Testis (tissue), 2 donors: ENCODE measurements at regions not wholly inside any gene's neighbourhood (a gene's known extent, or its start where the extent isn't known, plus 50 kb on each side); places are given as distances from the start of the nearest gene placed in this dataset.

Source experiments
- DNase-seq: peaks from one replicate; pipeline ENCODE4 v3.0.0-alpha.2; 2019
- H3K27ac ChIP-seq, 2 donors: fragments of 200-600 bp; sonication (generic); one replicate each; pipeline ENCODE4 v1.5.1; 2019
- H3K27me3 ChIP-seq: fragments of 200-600 bp; sonication (generic); one replicate; pipeline ENCODE4 v1.5.1; 2019
- H3K36me3 ChIP-seq: fragments of 200-600 bp; sonication (generic); one replicate; pipeline ENCODE4 v1.5.1; 2017; ENCODE audit warnings: low read depth; ENCODE audit errors: missing control alignments
- H3K4me1 ChIP-seq: fragments of 200-600 bp; sonication (generic); one replicate; pipeline ENCODE4 v1.5.1; 2019
- H3K4me3 ChIP-seq, 2 donors: fragments of 200-600 bp; sonication (generic); one replicate each; pipeline ENCODE4 v1.5.1; 2017 to 2019
- H3K9me3 ChIP-seq: fragments of 200-600 bp; sonication (generic); one replicate; pipeline ENCODE4 v1.5.1; 2017
- POLR2A ChIP-seq: fragments of 450-650 bp; IDR thresholded peaks from one replicate; pipeline ENCODE4 v1.6.1; 2017; ENCODE audit warnings: antibody characterized with exemption, mild to moderate bottlenecking, moderate library complexity
- WGBS, 2 donors: methylation state at CpG; one replicate each; pipeline ENCODE4 v1.1.5; 2018; 5-methylcytosine and 5-hydroxymethylcytosine counted together
- intact Hi-C: fragments of 100-400 bp; cut with DNase I; formaldehyde crosslinking; loops from one replicate; pipeline ENCODE4 v1.15.1; 2023; ENCODE audit warnings: low total_unique reads
- TF ChIP-seq, protein P1 (sequence below), 3 experiments: fragments of 450-650 bp in 2 of 3; fragments of 200-600 bp in 1 of 3; sonication (generic) in 1 of 3; IDR thresholded peaks; one replicate each; pipeline ENCODE4 v1.5.1; 2016 to 2019; ENCODE audit warnings: antibody characterized with exemption in 3 of 3, mild to moderate bottlenecking in 2 of 3, moderate library complexity in 1 of 3

DNA sequence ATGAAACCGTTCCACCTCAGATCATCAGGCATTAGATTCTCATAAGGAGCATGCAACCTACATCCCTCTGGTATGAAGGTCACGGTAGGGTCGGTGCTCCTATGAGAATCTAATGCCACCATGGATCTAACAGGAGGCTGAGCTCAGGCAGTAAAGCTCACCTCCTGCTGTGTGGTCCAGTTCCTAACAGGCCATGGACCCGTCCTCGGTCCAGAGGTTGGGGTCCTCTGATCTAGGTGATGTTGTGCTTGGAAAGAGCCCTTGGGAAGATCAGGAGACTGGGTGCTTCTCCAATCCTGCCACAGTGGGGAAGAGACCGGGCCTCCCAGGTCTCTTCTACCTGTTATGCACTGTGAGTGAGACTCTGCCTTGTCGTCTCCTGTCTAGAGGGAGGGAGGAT lies 104.6 kb downstream of the ACKR3 start:
- intact Hi-C loops: no loop called here
- TF ChIP-seq POLR2A: no peak
- TF ChIP-seq, protein P1, sequence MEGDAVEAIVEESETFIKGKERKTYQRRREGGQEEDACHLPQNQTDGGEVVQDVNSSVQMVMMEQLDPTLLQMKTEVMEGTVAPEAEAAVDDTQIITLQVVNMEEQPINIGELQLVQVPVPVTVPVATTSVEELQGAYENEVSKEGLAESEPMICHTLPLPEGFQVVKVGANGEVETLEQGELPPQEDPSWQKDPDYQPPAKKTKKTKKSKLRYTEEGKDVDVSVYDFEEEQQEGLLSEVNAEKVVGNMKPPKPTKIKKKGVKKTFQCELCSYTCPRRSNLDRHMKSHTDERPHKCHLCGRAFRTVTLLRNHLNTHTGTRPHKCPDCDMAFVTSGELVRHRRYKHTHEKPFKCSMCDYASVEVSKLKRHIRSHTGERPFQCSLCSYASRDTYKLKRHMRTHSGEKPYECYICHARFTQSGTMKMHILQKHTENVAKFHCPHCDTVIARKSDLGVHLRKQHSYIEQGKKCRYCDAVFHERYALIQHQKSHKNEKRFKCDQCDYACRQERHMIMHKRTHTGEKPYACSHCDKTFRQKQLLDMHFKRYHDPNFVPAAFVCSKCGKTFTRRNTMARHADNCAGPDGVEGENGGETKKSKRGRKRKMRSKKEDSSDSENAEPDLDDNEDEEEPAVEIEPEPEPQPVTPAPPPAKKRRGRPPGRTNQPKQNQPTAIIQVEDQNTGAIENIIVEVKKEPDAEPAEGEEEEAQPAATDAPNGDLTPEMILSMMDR (IDR thresholded peaks at IDR 0.05): no peak
- H3K4me3 ChIP-seq: no peak overlapping the region
- no peak for DNase-seq
- H3K9me3 ChIP-seq: no peaks in the 10 kb centered on the region
- WGBS, 2 donors: 93 to 98% methylated on average over 5 to 7 of the region's 7 CpGs
- H3K4me1 ChIP-seq: no peaks in the 10 kb centered on the region
- H3K27ac ChIP-seq: no peak overlapping the region
- no peaks in the 10 kb centered on the region for H3K27me3 ChIP-seq
- no peaks in the 10 kb centered on the region for H3K36me3 ChIP-seq

DNA sequence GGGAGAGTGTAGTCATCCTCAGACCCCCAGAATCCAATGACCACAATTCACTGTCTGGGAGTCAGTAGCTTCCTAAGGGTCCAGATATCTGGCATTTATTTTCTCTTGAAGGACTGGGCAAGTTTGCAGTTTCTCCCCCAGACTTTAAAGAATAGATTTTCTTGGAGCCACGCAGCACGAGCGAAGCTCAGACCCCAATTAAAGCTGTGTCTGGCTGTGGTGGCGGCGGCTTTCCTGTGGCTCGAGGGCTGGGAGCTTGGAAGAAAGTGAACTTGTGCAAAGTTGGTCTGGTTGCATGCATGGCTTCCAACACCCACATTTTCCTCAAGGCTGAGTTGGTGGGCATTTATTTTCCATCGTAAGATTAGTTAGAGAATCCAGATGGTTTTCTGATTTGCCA lies 105.0 kb downstream of the ACKR3 start:
- H3K27ac ChIP-seq: no peak overlapping the region
- H3K27me3 ChIP-seq: no peaks in the 10 kb centered on the region
- no peaks in the 10 kb centered on the region for H3K36me3 ChIP-seq
- 72 to 73% methylated on average over 7 of the region's 7 CpGs for WGBS, 2 donors
- no peak for TF ChIP-seq POLR2A
- TF ChIP-seq, protein P1 (IDR thresholded peaks at IDR 0.05): no peak
- no peaks in the 10 kb centered on the region for H3K4me1 ChIP-seq
- intact Hi-C loops: no loop called here
- no peaks in the 10 kb centered on the region for H3K9me3 ChIP-seq
- DNase-seq: no peak
- no peak overlapping the region for H3K4me3 ChIP-seq

DNA sequence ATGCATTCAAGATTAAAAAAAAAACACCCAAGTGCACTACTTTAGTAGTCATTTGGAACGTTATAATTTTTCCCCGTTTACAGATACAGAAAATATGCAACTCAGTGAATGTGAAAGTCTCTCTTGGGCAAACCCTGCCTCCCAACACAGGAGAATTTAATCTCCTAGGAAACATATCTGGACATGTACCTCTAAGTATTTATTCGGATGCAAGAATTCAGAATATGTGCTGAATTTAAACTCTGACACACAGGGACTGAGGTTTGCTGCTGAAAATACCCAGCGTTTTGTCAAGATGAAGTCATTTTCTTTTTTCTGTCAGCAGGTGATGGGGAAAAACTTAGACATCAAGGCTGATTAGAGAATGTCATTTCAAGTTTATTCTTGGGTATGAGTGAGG lies 105.4 kb downstream of the ACKR3 start:
- intact Hi-C loops: no loop called here
- no peak overlapping the region for H3K27ac ChIP-seq
- DNase-seq: no peak
- no peaks in the 10 kb centered on the region for H3K36me3 ChIP-seq
- H3K4me1 ChIP-seq: no peaks in the 10 kb centered on the region
- TF ChIP-seq, protein P1 (IDR thresholded peaks at IDR 0.05): no peak
- TF ChIP-seq POLR2A: no peak
- WGBS, 2 donors: 40 to 45% methylated on average over 4 of the region's 4 CpGs
- H3K27me3 ChIP-seq: no peaks in the 10 kb centered on the region
- H3K9me3 ChIP-seq: no peaks in the 10 kb centered on the region
- H3K4me3 ChIP-seq: no peak overlapping the region

DNA sequence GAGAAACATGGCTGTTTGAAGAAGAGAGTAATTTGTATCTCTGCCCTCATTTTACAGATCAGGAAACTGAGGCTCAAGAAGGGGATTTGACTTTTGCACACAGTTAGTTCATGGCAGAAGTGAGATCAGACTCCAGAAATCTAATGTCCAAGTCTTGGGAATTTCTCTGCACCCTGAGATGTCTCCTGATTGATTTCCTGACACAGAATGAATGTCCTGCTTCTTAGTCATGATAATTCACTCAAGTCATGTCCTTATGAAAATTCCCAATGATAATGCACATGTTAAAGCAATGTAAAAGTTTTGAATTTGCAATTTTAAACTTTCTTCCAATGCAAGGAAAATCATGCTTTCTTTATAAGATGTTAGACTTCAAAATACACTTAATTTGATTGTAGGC lies 105.9 kb downstream of the ACKR3 start:
- Histone ChIP-seq H3K4me1 (no peaks in the 10 kb centered on the region), H3K27ac (no peak overlapping the region), H3K4me3 (no peak overlapping the region), H3K36me3 (no peaks in the 10 kb centered on the region), H3K27me3 (no peaks in the 10 kb centered on the region), H3K9me3 (no peaks in the 10 kb centered on the region)
- DNase-seq: no peak
- TF ChIP-seq, protein P1 (IDR thresholded peaks at IDR 0.05): no peak
- TF ChIP-seq POLR2A: no peak
- intact Hi-C loops: no loop called here

DNA sequence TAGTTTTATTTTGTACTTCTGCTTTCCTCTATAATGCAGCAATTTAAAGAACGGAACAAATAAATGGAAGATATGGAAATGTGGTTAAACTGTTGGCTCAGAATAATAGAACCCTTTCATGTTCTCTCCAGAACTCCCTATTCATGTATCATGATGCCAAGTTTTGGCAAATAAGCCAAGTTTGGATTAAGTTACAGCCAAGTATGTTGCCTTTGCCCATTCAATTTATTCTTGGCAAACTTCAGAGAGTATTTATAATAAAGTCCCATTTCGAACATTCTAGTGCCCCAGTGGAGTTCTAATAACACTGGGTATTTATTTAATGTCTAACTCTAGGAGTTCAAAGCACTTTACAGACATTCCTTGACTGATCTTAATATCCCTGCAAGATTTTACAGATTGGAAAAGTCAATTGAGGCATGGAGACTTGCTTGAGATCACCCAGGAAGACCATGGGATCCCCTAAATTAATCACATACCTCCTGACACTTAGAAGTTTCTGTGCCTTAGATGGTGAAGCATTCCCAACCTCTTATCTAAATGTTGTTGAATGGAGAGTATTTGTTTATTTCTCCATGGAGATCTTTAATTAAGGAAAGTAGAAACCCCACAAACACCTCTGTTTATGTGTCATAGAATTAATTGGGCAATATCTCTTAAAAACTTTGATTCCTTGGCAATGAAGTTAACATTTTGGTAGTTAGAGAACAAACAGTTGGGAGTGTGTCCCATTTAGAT lies 106.7 kb downstream of the ACKR3 start:
- no peaks in the 10 kb centered on the region for H3K9me3 ChIP-seq
- no peaks in the 10 kb centered on the region for H3K27me3 ChIP-seq
- no peaks in the 10 kb centered on the region for H3K36me3 ChIP-seq
- TF ChIP-seq, protein P1 (IDR thresholded peaks at IDR 0.05): no peak
- TF ChIP-seq POLR2A: no peak
- intact Hi-C loops: no loop called here
- H3K4me3 ChIP-seq: no peak overlapping the region
- WGBS, 2 donors: 59 to 76% methylated on average over 2 of the region's 2 CpGs
- no peaks in the 10 kb centered on the region for H3K4me1 ChIP-seq
- no peak overlapping the region for H3K27ac ChIP-seq
- DNase-seq: no peak
